CD4-positive, alpha-beta T cell treated with Interleukin-4 for 4 hours (primary cell): ENCODE measurements at regions not wholly inside any gene's neighbourhood (a gene's known extent, or its start where the extent isn't known, plus 50 kb on each side); places are given as distances from the start of the nearest gene placed in this dataset.
"Not testable (repeated sequence)": the region's sequence is repeated elsewhere in the genome, so short reads cannot be mapped to it uniquely, and the experiment has no call there.

Source experiments
- DNase-seq: peaks from one replicate; pipeline ENCODE4 v3.0.0-alpha.2; 2020

DNA sequence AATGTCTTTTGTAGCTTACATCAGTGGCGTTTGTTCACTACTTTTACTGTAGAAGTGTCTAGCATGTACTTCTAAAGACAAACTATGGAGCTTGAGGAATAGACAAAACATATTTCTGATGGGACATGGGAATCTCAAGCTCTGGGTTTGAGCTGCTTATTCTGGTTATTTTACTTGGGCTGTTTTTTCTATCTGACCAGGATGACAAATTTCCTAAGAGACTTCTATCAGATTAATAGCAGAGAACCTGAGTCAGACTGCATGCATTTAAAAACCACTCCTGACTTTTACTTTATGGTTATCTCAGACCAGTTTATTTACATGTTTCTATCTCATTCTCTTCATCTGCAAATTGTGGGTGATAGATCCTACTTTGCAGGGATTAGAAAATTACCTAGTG is 1282.3 kb upstream of the GJE1 start:
- no peak for DNase-seq

- DNase-seq = no peak
Observed at GRCh38 chr6:140849456-140849855, 1283.3 kb upstream of the GJE1 start.

GRCh38 chr6:140847262-140847645 is 1285.5 kb upstream of the GJE1 start:
- no peak for DNase-seq

- no peak for DNase-seq
Observed at GRCh38 chr6:140846503-140847261, 1286.0 kb upstream of the GJE1 start.

DNA sequence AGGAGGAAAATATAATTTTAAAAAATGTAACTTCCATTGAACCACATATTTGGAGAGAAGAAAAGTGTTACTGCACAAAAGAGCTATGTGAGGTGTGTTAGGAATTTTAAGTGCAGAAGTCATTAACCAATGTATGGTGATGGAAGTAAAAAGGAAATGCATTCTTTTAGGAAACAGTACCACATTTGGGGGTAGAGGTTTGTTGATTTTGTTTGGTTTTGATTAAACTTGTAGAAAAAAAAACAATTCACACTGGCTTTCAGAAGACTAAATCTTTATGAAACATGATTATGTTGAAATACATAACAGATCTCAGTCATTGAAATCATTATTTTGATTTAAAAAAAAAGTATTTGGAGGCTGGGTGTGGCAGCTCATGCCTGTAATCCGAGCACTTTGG is 1287.0 kb upstream of the GJE1 start:
- no peak for DNase-seq

GRCh38 chr6:140844167-140844566 is 1288.6 kb upstream of the GJE1 start:
- no peak for DNase-seq

GRCh38 chr6:140833408-140833807 is 1299.3 kb upstream of the GJE1 start:
- no peak for DNase-seq

- DNase-seq = no peak
Observed at GRCh38 chr6:140830666-140831065, 1302.1 kb upstream of the GJE1 start.

GRCh38 chr6:140828856-140829255 is 1303.9 kb upstream of the GJE1 start:
- DNase-seq = no peak

GRCh38 chr6:140827593-140827992 is 1305.1 kb upstream of the GJE1 start:
- no peak for DNase-seq

GRCh38 chr6:140825731-140826130 is 1307.0 kb upstream of the GJE1 start:
- no peak for DNase-seq

GRCh38 chr6:140824595-140824994 is 1308.1 kb upstream of the GJE1 start:
- no peak for DNase-seq

GRCh38 chr6:140821196-140821595 is 1311.5 kb upstream of the GJE1 start:
- no peak for DNase-seq

DNA sequence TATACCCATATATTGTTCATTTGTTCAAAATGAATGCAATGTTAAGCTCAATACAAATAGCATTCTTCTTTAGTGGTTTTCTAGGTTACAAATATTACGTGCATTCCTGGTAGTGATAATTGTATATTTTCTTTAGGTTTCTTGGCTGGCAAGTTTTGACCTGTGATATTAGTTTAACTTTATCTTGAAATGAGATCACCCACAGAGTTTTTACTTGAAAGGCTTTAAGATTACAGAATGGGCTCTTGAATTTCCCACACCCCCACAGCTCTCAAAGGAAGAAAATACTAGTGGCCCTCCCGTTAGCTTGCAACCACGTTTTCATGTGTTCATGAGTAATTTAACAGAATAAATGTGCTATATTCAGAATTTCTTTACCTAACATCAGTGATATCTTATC is 1315.5 kb upstream of the GJE1 start:
- DNase-seq = no peak

DNA sequence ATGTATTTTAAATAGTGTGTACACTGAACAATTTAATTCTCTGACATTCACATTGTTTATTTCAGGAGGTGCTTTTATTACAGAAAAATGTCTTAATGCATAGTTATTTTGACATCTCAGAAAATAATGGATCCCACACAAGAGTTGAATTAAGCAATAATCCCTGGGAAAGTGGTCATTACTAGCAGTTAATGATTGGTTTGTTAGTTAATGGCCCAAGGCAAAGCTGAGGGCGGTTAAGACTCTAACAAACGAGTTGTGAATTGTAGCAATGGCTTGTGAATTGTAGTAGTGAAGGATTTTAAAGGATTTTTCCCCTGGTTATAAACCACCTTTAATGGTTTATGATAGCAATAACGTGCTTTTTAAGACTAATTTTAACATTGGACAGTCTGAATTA is 1316.0 kb upstream of the GJE1 start:
- no peak for DNase-seq

- no peak for DNase-seq
Observed at GRCh38 chr6:140812636-140813035, 1320.1 kb upstream of the GJE1 start.

- DNase-seq = no peak
Observed at GRCh38 chr6:140811642-140812041, 1321.1 kb upstream of the GJE1 start.

DNA sequence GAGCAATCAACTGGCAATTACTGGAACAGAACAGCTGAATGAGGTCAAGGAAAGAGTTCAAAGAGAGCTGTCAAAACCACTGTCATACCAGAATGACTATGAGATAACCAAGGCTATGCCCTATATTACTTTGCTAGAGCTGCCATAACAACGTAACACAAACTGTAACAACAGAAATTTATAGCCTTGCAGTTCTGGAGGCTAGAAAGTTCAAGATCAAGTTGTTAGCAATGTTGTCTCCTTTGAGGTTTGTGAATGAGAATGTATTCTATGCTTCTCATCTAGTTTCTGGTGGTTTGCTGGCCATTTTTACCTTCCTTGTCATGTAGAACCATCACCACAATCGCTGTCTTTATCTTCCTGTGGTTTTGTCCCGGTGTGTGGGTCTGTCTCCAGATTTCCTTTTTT is 1323.0 kb upstream of the GJE1 start:
- DNase-seq = no peak

GRCh38 chr6:140806431-140806830 is 1326.3 kb upstream of the GJE1 start:
- DNase-seq = no peak

DNA sequence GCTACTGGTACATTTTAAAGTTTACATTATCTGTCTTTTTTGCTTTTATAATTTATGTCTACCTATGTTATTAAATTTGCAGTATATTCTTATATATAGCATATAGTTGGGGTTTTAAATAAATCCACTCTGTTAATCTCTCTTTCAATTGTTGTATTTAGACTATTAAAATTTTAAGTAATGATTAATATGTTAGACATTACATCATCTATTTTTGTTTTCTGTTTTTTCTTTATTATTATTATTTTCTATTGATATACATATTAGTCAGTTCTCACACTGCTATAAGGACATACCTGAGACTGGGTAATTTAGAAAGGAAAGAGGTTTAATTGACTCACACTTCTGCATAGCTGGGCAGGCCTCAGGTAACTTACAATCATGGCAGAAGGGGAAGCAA is 1338.2 kb upstream of the GJE1 start:
- DNase-seq = no peak

- DNase-seq = no peak
Observed at GRCh38 chr6:140790109-140790508, 1342.6 kb upstream of the GJE1 start.

DNA sequence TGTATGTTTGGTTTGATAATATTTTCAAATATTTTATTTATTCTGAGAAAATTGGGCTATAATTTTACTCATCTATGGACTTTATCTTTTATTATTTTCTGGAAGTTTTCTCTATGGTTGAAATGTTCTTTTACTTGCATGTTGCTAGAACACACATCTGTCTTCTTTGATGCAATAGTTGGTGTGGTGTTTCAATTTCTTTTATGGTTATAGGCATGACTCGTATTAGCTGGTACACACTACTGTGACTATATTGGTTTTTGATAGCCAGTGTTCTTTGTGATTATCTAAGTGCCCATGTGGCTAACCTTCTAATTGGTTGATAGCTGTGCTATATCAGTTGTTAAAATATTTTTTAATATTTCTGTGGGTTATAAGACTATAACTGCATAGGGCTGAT is 1343.3 kb upstream of the GJE1 start:
- no peak for DNase-seq

DNA sequence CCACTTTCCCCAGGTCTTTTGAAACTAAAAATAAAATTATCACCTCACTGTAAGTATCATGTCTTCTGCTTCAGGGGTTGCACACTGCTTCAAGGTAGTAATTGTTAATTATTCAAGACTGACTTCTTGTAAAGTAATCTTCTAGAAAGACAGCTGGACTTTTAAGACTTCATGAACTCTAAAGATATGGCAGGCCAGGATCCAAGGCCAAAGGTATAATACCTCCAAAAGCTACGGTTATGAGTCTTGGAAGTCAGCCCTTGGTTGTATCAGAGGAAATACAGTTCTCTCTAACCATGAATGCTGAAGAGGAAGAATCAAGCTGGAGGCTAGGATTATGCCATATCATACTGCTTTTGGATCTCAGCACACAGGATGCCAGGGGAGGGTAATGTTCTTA is 1346.8 kb upstream of the GJE1 start:
- DNase-seq = no peak

GRCh38 chr6:140784573-140784972 is 1348.2 kb upstream of the GJE1 start:
- no peak for DNase-seq

- not testable (repeated sequence) for DNase-seq
Observed at GRCh38 chr6:140783504-140783903, 1349.2 kb upstream of the GJE1 start.
